Muscle layer of colon (tissue), 2 donors: ENCODE measurements at regions not wholly inside any gene's neighbourhood (a gene's known extent, or its start where the extent isn't known, plus 50 kb on each side); places are given as distances from the start of the nearest gene placed in this dataset.

ENCODE experiments used
- H3K27ac ChIP-seq: one replicate; pipeline ENCODE4 v1.7.0; 2013; ENCODE audit warnings: low read depth, mild to moderate bottlenecking, low read length, moderate library complexity
- H3K27me3 ChIP-seq, 2 donors: one replicate each; pipeline ENCODE4 v1.7.0; 2013; ENCODE audit warnings: low read length in 2 of 2, mild to moderate bottlenecking in 2 of 2; ENCODE audit not compliant: insufficient read depth in 2 of 2, control insufficient read depth in 1 of 2
- H3K36me3 ChIP-seq: one replicate; pipeline ENCODE4 v1.7.0; 2013; ENCODE audit warnings: mild to moderate bottlenecking, low read length; ENCODE audit not compliant: insufficient read depth
- H3K4me1 ChIP-seq: one replicate; pipeline ENCODE4 v1.7.0; 2013; ENCODE audit warnings: mild to moderate bottlenecking, low read length; ENCODE audit not compliant: insufficient read depth
- H3K4me3 ChIP-seq, 2 donors: one replicate each; pipeline ENCODE4 v1.7.0; 2013; ENCODE audit warnings: low read length in 2 of 2, low read depth in 1 of 2, mild to moderate bottlenecking in 1 of 2, moderate library complexity in 1 of 2
- H3K9ac ChIP-seq: one replicate; pipeline ENCODE4 v1.7.0; 2013; ENCODE audit warnings: low read length
- H3K9me3 ChIP-seq: one replicate; pipeline ENCODE4 v1.7.0; 2013; ENCODE audit warnings: mild to moderate bottlenecking, low read length
- donor health status: abdominal sarcoma.
- donor health status: Adenocarcinoma of cecum.

DNA sequence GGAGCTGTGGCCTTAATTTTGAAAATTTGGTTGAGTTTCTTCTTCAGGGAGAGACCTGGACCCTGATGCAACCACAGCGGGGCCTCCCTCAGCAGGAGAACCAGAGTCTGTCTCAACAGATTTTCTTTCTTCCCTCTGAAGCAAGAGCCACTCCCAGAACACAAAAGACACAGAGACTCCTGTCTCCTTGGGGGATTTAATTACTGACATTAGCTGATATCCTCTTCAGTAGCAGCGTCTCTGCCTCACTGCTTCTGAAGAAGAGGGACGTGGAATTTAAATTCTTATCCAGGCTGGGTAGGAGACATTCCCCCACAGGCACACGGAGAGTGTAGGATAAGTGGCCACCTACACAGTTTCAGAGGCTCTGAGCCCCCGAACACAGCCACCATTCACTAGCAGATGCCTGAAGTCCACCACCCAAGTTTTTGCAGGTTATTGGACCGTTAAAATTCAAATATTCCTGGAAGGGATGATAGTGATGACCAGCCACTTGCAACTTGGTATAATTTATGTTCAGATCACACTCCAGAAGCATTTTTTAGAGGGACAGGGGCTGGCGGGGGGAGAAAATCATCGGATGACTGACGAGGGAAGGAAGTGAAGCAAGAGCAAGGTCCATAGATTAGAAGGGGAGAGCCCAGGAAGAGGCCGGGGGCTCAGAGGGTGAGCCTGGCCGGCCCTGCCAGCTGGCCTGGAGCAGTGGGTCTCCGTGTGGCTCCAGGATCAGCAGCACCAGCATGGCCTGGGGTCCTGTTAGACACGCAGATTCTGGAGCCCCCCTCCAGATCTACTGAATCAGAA, 109.7 kb downstream of the BDH1 start:
- Histone ChIP-seq H3K36me3 (no peaks in the 10 kb centered on the region), H3K9me3 (no peaks in the 10 kb centered on the region), H3K27ac (no peak overlapping the region), H3K4me1 (no peaks in the 10 kb centered on the region), H3K27me3 (no peaks in the 10 kb centered on the region), H3K4me3 (no peak overlapping the region), H3K9ac (no peak overlapping the region)

DNA sequence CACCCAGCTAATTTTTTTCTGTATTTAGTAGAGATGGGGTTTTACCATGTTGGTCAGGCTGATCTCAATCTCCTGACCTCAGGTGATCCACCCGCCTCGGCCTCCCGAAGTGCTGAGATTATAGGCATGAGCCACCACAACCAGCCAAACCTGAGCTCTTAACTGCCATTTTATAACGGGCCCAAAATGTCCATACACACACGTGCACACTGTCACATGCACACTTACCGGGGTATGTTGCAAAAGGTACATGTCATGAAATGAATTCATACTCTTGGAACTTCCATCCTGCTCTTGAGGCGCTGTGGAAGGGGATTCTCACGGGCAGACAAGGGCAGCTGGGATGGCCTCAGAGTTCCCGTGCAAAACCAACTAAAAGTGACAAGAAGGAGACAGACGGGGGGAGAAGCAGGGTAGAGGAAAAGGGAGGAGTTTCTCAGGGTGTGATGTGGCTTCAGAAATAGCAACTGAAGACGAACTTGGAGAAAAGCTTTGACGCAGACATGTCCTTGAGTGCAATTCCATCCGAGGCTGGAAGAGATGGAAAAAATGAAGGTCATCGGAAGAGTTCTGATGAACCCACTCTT, 110.9 kb downstream of the BDH1 start:
- Histone ChIP-seq H3K27me3 (no peaks in the 10 kb centered on the region), H3K9me3 (no peaks in the 10 kb centered on the region), H3K9ac (no peak overlapping the region), H3K4me3 (no peak overlapping the region), H3K4me1 (no peaks in the 10 kb centered on the region), H3K27ac (no peak overlapping the region), H3K36me3 (no peaks in the 10 kb centered on the region)

DNA sequence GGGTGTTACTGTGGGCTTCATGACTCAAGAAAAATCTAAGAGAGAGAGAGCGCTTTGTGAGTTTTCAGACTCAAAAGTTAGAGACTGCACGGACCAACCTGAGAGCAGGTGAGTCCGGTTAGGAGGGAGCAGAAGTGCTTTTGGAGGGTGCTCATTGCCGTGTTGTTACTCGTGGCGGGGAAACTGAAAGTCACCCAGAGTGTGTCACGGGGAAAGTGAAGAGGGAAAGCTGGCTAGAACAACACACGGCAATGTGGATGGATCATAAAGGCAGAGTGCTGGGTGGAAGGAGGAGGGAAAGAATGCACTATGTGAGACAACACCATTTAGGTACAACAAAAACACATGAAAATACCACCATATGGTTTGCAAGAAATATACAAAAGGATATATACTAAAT, 112.3 kb downstream of the BDH1 start:
- Histone ChIP-seq H3K36me3 (no peaks in the 10 kb centered on the region), H3K4me1 (no peaks in the 10 kb centered on the region), H3K27me3 (no peaks in the 10 kb centered on the region), H3K27ac (no peak overlapping the region), H3K4me3 (no peak overlapping the region), H3K9me3 (no peaks in the 10 kb centered on the region), H3K9ac (no peak overlapping the region)

DNA sequence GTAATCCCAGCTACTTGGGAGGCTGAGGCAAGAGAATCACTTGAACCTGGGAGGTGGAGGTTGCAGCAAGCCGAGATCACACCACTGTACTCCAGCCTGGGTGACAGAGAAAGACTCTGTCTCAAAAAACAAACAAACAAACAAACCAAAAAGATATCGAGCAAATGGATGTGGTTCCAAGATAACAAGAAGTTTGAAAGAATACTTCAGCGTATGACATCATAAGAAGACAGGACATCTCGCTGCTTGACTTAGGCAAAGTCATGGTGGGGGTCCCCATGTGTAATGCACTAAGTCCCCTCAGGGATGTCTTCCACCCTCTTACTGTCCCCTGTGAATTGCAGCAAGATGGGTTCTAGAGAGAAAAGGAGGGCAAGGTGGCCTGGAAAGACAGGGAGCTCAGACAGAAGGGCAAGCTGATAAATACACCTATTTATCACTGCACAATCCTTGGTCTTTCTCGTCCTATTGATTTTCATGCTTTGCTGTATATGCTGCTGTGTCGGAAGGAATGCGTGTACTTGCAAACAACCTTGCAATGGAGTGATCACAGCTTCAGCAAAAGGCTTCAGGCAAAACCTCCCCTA, 115.0 kb downstream of the BDH1 start:
- H3K9ac ChIP-seq: no peak overlapping the region
- no peak overlapping the region for H3K27ac ChIP-seq
- no peaks in the 10 kb centered on the region for H3K4me1 ChIP-seq
- no peaks in the 10 kb centered on the region for H3K9me3 ChIP-seq
- H3K4me3 ChIP-seq: no peak overlapping the region
- no peaks in the 10 kb centered on the region for H3K27me3 ChIP-seq
- no peaks in the 10 kb centered on the region for H3K36me3 ChIP-seq

DNA sequence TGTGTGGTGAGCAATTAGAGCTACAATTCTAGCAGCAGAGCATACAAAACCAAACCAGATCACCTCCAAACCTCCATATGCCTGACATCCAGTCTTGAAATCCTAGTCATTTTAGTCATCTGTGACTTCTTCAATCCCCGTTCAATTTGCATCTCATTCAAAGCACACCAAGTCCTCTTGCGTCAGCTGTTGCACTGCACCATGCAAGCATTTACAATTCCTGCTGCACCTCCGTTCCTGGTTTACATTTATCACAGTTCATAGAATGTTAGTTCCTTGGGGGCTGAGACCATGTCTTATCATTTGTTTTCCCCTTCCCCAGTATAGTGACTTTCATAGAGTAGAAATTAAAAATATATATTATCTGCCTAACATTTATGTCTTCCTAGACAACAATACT, 116.9 kb downstream of the BDH1 start:
- no peak overlapping the region for H3K27ac ChIP-seq
- no peak overlapping the region for H3K9ac ChIP-seq
- H3K9me3 ChIP-seq: no peaks in the 10 kb centered on the region
- H3K4me3 ChIP-seq: no peak overlapping the region
- H3K4me1 ChIP-seq: no peaks in the 10 kb centered on the region
- H3K27me3 ChIP-seq: no peaks in the 10 kb centered on the region
- no peaks in the 10 kb centered on the region for H3K36me3 ChIP-seq

DNA sequence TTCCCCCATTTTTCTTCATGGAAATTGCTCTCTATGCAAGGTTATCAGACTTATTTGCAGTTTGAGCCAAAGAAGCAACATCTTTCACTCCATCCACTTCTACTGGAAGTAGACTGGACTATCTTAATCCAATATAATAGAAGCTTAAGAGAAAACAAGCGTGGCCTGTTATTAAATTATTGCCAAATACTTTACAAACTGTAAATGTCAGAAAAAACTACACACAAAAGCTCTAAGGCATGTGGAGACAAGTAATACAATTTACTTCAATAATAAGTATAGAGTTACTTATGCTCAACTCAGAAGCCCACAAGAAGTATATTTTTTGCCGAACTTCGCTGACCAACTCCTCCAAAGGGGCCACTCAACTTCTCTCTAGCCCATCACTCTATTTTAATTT, 120.3 kb downstream of the BDH1 start:
- no peaks in the 10 kb centered on the region for H3K27me3 ChIP-seq
- no peaks in the 10 kb centered on the region for H3K9me3 ChIP-seq
- peaks cover 8% of the 10 kb centered on the region for H3K4me1 ChIP-seq
- no peak overlapping the region for H3K4me3 ChIP-seq
- H3K9ac ChIP-seq: no peak overlapping the region
- H3K36me3 ChIP-seq: no peaks in the 10 kb centered on the region
- no peak overlapping the region for H3K27ac ChIP-seq

DNA sequence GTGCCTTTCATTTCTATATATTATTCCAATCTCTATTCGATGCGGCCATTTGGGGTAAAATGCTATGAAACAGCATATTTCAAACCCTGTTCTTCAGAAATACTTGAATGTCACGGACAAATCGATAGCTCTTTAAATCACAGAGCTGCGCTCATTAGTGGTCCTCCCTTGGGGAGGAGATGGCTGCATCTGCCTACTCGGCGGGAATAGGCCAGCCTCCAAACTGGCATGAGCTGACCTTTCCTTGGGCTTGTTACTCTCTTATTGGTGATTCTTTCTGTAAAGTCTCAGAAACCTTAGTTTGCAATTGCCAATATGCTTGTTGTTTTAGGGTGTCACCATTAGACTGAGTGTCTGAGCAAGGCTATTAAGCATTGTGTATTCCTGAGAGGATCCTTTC, 120.9 kb downstream of the BDH1 start:
- Histone ChIP-seq H3K36me3 (no peaks in the 10 kb centered on the region), H3K4me3 (no peak overlapping the region), H3K9me3 (no peaks in the 10 kb centered on the region), H3K4me1 (peaks cover 8% of the 10 kb centered on the region), H3K27me3 (no peaks in the 10 kb centered on the region), H3K9ac (no peak overlapping the region), H3K27ac (no peak overlapping the region)

DNA sequence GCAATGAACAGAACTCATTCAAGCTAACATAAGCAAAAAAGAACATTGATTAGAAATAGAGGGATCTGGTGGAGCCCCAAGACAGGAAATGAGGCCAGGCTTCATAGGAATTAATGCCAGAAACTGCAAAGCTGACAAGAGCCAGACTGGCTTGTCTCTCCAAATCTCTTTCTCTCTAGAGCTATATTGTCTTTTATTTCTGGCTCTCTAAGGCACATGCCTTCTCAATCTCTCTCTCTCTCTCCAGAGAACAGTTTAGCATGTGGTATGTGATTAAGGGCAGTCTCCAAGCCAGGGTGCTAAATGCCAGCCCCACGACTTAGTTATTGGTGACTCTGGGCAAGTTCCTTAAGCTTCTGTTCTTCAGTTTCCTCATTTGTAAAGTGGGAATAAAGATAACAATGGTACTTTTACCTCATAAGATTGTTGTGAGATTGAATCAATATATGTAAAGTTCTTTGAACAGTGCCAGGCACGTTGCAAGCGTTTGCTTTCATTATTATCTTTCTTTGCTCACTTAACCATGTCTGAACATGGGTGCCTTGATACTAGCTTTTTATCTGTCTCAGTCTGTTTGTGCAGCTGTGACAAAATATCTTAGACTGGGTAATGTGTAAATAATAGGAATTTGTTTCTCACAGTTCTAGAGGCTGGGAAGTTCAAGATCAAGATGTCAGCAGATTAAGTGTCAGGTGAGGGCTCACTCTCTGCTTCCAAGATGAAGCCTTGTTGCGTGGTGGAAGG, 123.2 kb downstream of the BDH1 start:
- Histone ChIP-seq H3K9me3 (no peaks in the 10 kb centered on the region), H3K27ac (no peak overlapping the region), H3K36me3 (no peaks in the 10 kb centered on the region), H3K4me3 (no peak overlapping the region), H3K4me1 (peaks cover 8% of the 10 kb centered on the region), H3K27me3 (no peaks in the 10 kb centered on the region), H3K9ac (no peak overlapping the region)

DNA sequence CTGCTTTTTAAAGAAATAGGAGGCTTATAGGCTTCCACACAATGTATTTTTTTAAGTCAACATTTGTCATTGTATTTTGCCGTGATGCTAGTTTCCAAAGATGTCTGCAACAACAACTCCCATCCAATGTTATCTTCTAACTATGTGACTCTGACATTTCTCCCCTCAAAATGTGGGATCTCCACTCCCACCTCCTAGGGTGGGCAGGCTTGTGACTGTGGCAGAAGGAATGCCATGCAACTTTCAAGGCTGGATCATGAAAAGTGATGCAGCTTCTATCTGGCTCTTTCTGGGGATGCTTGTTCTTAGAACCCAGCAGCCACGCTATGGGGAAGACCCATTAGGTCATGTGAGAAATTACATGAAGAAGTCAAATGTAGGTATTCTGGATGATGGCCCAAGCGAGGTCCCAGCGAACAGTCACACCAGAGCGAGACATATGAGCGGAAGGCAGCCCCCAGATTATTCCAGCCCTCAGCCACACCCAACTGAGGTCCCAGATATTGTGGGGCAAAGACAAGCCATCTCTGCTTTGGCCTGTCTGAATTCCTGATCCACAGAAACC, 124.3 kb downstream of the BDH1 start:
- no peaks in the 10 kb centered on the region for H3K27me3 ChIP-seq
- H3K27ac ChIP-seq: no peak overlapping the region
- H3K9me3 ChIP-seq: no peaks in the 10 kb centered on the region
- no peak overlapping the region for H3K9ac ChIP-seq
- H3K4me1 ChIP-seq: peaks cover 8% of the 10 kb centered on the region
- no peaks in the 10 kb centered on the region for H3K36me3 ChIP-seq
- no peak overlapping the region for H3K4me3 ChIP-seq

DNA sequence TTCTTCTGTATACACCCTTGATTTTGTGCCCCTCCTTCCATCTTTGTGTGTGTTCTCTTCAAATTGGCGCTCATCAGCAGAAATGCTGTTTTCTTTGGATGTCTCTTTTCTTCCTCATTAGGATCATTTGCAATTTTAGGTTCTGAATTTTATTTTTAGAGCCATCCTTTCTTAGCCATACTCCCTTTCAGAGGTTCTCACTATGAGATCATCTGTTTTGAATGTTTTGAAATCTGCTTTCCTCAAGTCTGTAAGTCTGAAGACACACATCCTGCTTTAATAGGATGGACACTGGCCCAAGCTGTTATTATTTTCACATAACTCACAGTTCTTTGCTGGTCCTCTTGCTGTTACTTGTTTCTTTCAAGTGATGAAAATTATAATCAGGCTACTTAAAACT, 124.8 kb downstream of the BDH1 start:
- Histone ChIP-seq H3K27me3 (no peaks in the 10 kb centered on the region), H3K4me1 (peaks cover 8% of the 10 kb centered on the region), H3K4me3 (no peak overlapping the region), H3K9ac (no peak overlapping the region), H3K36me3 (no peaks in the 10 kb centered on the region), H3K9me3 (no peaks in the 10 kb centered on the region), H3K27ac (no peak overlapping the region)

DNA sequence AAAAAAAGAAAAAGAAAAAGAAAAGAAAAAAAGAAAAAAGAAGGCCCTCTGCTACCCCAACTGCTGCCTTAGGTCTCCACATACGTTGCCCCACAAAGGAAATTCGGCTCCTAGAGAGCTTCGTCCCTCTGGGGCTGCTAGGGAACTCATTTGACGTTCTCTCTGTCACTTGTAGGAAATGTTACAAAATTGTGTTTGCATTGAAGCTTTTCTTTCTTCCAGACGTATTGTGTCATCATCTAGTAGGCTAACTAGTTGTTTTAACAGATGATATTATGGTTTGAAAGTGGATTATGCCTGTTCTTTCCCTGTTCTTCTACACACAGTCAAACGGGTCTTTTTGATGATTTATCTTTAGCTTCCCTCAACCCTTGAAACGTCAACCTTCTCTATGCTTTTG, 125.3 kb downstream of the BDH1 start:
- Histone ChIP-seq H3K27me3 (no peaks in the 10 kb centered on the region), H3K27ac (no peak overlapping the region), H3K4me1 (peaks cover 8% of the 10 kb centered on the region), H3K36me3 (no peaks in the 10 kb centered on the region), H3K9ac (no peak overlapping the region), H3K9me3 (no peaks in the 10 kb centered on the region), H3K4me3 (no peak overlapping the region)
